GM18868 (cell line): ENCODE measurements at regions not wholly inside any gene's neighbourhood (a gene's known extent, or its start where the extent isn't known, plus 50 kb on each side); places are given as distances from the start of the nearest gene placed in this dataset.

Experiments used
- ATAC-seq: cut with Tn5 transposase; IDR thresholded peaks from one replicate; pipeline ENCODE4 v1.9.1; 2021; ENCODE audit warnings: mild to moderate bottlenecking, moderate library complexity; ENCODE audit not compliant: unreplicated experiment

DNA sequence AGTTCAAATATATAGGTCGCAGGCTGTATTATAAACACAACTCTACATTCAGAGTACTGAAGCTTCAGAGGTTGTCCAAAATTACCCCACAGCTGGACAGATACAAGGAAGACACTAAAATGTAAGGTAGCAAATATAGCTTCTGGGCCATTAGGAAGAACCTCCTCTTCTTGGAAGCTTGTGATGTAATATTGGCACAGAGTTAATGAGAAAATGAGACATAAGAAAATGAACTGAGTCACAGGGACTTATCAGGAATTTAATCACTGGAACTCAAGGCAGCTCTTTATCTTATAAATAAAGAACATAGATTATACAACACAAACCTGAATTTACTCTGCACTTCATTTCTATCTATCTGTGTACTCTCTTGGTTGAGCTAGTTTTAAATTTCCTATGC, 344.7 kb downstream of the PCDH10 start:
- ATAC-seq: no peak

DNA sequence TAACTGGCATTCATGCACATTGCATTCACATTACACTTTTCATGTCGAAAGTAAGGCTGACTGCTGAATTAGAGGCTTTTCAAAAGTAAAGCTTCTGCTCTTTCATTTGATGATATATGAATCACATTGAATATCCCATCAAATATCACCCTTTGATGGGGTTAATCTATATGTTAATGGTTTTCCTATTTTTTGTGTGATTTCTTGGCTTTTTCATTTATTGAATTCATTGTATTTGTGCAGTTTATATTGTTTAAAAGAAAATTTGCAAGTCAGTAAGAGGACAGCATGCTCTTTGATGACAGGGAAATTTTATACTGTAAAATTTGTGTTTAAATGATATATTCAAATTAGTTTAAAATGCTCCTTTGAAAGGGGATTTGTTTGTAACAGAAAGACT, 344.1 kb downstream of the PCDH10 start:
- ATAC-seq: no peak

DNA sequence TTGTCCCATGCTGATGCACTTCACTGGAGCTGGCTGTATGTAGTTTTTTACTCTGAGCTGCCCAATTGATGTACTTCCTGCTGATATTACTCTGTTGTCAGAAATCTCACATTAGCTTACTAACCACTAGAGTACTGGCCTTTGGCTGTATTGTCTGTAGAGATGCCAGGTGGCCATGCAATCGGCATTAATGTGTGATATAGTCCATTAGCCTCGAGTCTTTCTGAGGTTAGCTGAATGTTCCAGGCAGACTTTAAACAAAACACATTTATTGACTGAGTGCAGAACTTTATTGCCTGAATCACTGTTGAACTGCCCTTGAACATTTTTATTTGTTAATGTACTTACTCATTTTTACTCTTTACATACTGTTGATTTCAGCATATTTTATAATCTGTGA, 335.2 kb downstream of the PCDH10 start:
- ATAC-seq: no peak

DNA sequence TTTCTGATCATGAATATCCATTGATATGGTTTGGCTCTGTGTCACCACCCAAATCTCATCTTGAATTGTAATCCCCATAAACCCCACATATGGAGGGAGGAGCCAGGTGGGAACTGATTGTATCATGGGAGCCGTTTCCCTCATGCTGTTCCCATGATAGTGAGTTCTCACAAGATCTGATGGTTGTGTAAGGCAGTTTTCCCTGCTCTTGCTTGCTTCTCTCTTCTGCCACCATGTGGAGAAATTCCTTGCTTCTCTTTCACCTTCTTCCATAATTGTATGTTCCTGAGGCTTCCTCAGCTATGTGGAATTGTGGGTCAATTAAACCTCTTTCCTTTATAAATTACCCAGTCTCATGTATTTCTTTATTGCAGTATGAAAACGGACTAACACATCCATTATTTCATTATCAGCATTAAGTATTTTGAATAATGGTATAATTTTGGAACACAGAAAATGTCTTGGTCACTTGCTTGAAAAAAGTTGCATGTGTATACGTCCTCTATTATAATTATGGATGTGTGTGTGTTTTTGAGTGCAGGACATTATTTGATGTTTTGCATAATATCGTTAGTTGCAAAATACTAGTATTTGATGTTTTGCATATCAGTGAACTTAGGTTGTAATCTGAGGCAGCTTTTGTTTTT, 334.6 kb downstream of the PCDH10 start:
- no peak for ATAC-seq

DNA sequence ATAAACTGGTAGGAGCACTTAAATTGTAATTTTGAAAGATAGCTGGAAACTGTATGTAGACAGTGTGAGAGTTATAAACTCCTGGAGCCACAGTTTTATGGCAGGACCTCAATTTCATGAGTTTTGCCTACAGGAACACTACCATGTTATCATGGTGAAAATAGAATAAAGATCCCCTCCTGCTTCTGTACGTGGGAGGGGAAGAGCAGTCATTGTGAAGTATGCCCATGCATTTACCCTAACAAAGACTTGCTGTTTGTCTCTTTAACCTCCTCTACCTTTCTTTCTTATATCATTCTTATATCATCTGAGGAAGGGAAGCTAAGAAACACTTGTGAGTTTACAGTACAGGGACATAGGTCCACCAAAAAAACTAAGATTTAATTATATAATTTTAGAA, 327.0 kb downstream of the PCDH10 start:
- ATAC-seq: no peak

DNA sequence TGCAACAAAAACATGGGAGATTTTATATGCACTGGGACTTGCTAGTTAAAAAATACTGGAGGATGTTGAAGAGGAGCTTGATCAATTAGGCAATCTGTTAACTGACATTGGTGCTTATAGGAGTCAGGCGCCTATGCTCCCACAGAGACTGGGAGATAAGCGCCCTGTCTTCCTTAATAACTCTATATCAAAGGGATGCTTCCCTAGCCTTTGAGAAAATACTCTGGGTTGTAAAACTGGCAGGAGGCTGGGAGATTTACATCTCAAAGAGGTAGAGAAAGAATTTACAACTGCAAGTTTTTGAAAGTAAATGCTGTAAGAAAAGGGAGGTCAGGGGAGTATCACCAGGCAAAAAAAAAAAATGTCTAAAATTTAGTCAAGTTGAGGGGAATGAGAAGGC, 325.4 kb downstream of the PCDH10 start:
- ATAC-seq: no peak

DNA sequence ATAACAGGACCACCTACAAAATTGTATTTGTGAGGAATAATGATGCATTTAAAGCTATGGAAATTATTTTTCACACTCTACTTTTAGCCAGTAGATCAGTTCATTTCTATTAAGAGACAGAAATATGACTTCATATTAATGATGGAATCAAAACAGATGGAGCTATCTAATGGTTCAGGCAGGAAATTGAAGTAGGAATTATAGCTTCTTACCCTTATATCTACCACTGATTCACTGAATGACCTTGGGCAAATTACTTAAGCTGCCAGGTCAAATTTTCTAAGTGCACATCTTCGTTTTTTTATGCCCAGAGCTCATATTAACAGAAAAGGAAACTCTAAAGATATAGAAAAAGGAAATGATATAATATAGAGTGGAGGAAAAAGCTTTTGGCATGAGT, 323.1 kb downstream of the PCDH10 start:
- no peak for ATAC-seq

DNA sequence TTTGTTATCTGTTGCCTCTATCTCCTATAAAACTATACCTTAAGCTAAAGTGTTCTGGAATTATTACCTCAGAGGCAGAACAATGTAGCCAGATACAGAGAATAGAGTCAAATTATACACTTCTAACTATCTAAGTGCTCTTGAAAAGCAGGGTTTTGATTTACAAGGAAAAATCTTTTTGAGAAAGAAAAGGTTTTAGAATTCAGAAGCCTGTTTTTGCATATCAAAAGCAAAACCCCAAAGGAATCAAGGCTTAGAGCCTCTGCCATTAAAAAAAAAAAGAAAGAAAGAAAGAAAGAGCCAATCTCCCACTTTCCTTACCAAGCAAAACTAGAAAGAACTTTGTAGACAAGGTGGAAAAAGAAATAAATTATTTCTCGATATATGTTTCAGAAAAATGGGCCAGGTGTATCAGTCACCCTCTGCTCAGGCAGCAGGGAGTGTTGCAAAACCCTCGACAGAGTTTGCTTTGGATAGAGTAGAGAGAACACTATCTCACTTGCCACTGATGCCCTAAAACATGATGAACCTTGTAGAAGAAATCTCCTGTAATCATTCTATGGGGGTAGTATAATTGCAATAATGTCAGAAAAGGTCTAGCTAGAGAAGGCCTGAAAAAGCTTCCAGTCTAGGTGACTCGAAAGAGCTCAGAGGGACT, 318.3 kb downstream of the PCDH10 start:
- ATAC-seq: no peak

DNA sequence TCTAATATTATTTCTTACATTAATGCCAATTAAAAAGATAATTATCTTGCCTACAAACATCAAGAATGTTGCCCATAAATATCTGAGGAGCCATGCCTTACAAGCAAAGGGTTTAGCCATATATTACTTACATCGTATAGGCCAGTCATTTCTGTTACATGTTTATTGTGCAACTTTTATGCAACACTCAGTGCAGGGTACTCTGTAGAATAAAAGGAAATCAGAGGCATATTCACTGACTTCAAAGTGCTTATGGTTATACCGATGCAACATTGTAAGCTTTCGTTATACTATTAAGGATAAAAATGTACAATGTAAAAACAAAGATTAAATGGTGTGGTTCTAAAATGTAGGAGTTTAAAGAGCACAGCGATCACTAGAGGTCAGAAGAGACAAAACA, 315.9 kb downstream of the PCDH10 start:
- ATAC-seq: no peak

DNA sequence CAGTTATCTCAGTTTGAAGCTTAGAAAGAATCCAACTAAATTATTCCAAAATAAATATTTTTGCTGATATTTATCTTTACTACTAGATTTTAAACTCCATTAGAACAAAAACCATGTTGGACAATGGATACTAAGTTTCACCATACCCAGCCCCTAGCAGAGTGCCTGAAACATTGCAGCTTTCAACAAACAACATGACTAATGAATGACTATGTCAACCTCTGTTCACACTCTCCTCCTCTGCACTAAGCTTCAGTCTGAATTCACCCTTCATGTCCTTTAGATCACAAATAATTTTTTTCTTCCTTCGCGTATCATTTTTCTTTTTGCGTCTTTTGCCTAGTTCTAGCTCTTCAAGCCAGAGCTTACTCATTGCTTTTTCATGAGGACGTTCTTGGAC, 315.2 kb downstream of the PCDH10 start:
- ATAC-seq: no peak

DNA sequence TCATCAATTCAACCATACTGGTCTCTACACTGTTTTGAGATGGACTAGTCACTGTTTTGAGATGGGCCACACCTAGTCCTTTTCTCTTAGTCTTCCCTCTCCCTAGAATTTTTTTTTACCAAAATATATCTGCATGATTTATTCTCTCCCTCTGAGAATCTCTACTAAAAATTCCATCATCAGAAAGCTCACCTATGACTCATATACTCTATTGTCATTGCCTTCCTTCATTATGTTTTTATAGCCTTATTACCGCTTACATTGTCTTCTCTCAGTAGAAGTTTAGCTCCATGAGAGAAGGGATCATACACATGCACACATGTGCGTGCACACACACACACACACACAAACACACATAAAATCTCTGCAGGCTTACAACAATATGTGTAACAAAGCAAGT, 303.6 kb downstream of the PCDH10 start:
- ATAC-seq: no peak

DNA sequence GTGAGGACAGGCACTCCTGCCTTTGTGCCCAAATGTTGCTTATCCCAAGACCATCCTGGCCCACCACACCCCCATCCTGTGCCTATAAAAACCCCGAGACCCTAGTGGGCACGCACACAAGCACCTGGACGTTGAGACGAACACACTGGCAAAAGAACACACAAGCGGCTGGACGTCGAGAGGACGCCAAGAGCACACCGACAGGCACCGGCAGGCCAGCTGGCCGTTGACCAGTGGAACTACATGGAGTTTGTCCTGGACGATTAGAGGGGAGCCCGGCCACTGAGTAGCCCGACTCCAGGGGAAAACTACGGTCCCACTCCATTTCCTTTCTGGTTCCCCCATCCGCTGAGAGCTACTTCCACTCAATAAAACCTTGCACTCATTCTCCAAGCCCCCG, 301.7 kb downstream of the PCDH10 start:
- ATAC-seq: no peak

DNA sequence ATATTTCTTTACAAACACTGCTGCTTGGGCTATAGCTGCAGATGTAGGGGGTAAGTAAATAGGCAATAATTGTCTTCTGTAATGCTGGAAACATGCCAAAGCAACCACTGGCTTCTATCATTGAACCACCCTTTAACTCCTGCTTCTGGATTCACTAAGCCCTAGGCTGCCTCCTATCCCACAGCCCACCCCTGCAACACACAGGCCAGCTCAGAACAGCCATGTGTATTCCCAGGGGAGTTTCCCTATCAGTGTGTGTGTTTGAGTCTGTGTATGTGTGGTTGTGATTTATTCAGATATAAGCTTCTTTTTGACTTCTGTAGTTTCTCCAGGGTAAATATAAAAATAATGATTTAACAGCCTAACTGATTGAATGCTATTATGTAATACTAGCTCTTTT, 291.3 kb downstream of the PCDH10 start:
- no peak for ATAC-seq

DNA sequence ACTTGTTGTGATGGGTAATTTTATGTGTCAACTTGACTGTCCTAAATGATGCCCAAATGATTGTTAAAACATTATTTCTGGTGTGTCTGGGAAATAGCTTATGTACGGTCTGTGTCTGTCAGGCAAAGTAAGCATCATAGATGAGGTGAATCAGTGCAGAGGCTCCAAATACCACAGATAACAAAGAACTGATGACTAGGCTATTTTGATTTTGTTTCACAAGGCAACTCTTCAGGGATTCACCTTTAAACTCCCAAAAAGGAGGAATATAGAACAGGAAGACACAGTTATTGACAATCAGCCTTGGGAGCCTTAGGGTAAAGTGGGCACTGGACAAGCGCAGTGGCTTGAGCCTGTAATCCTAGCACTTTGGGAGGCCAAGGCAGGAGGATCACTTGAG, 290.7 kb downstream of the PCDH10 start:
- ATAC-seq: no peak

DNA sequence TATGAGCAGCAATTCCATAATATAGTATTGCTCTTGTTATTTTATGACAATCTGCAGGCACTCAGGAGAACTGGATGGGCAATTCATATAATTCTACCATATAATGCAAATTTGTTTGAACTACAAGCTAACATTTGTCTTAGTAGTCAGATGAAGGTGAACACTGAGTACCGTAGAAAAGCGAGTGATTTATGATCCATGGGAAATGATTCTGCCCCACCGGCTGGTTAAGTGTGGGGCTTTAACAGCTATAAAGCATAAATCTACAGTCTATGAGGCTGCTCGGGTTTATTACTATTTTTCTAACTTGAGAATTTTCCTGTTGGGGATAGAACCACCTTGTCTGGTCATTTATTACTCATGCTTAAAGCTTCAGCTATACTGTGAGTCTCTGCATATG, 275.5 kb downstream of the PCDH10 start:
- no peak for ATAC-seq

DNA sequence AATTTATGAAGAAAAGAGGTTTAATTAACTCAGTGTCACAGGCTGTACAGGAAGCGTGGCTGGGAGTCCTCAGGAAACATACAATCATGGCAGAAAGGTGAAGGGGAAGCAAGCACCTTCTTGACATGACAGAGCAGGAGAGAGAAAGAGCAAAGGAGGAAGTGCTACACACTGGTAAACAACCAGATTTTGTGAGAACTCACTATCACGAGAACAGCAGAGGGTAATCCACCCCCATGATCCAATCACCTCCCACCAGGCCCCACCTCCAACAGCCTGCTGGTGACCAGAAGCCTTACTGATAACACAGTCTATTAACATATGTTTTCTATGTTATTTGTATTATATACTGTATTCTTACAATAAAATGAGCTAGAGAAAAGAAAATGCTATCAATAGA, 254.8 kb downstream of the PCDH10 start:
- no peak for ATAC-seq

DNA sequence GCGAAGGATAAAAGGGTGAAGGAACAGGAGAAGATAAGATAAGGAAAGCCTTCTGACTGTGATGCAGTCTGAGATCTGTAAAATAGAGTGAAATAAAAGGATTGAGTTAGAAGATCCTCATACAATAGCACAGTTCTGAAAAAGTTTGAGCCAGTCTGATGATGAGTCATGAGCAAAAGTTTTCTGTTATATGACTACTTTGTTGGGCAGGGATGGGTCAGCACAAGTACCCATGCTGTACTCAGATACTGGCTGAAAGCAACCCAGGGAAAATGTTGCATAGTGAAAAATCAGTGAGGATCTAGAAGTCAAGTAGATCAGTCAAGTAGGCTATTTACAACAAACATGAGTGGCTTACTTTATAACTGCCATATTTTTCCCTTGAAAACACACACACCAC, 253.5 kb downstream of the PCDH10 start:
- no peak for ATAC-seq

DNA sequence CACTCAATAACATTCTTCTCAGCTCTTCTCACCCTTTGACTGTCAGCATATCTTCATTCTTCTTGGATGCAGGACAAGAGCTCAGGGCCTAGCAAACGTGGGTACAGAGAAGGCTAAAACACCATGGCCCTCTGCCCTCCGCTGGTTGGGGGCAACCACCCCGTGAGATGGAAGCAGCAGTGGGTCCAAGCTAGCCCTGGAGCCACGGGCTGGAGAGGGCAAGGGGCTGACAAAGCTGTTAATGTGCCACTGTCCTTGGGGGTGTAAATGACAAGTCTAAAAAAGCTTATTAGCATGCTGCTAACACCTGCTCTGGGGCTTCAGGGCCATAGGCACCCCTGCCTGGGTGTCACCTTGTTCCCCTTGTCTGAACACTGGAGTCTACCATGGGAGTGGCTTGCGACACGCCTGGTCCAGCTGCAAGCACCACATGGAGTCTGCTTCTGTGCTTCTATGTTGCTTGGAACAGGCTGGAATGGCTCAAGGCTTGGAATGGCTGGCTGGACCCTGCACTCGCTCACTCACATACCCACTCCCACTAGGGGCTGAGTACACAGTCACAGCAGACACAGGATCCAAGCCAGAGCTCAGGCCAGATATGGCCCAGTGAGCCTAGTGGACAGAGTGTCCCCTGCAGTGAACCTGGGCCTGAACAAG, 246.0 kb downstream of the PCDH10 start:
- ATAC-seq: no peak

DNA sequence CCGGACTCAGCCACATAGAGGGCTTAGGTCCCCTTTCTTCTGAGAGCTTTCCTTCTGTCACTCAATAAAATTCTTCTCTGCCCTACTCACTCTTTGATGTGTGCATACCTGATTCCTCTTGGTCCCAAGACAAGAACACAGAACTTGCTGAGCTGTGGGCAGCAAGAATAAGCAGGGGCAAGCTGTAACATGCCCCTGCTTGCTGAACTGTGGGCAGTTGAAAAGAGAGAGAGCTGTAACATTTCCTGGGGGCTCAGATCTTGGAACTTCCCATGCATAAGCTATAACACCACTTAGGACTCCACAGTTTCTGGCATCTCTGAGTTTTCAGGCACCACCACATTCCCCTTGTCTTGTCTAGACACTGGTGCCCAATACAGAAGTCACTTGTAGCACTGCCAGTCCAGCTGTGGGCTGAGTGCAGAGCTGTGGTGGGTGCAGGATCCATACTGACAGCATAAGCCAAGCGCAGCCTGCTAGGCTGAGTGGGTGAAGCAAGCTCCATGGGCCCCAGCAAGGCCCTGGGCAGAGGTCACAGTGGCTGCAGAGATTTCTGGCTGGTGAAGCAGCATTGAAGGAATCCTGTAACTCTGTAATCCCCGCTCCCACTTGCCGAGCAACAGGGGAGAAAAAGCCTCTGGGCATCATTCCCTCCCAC, 241.2 kb downstream of the PCDH10 start:
- ATAC-seq: no peak

DNA sequence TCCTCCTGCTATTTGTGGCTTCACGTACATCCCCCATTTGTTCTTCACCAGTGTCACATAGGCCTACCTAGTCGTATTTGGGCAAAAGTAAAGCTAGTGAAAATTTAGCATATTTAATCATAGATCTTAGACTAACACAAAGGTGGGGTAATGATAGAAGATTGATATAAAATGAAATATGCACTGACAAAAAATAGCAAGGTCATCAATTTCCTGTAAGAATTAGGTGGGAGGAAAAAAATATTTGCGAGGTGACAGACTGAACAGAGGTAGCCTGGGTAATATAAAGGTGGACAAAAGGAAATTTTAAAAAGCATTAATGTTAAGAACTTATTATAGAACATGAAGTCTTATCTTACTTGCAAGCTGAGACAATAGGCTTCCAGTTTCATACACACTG, 239.9 kb downstream of the PCDH10 start:
- no peak for ATAC-seq

DNA sequence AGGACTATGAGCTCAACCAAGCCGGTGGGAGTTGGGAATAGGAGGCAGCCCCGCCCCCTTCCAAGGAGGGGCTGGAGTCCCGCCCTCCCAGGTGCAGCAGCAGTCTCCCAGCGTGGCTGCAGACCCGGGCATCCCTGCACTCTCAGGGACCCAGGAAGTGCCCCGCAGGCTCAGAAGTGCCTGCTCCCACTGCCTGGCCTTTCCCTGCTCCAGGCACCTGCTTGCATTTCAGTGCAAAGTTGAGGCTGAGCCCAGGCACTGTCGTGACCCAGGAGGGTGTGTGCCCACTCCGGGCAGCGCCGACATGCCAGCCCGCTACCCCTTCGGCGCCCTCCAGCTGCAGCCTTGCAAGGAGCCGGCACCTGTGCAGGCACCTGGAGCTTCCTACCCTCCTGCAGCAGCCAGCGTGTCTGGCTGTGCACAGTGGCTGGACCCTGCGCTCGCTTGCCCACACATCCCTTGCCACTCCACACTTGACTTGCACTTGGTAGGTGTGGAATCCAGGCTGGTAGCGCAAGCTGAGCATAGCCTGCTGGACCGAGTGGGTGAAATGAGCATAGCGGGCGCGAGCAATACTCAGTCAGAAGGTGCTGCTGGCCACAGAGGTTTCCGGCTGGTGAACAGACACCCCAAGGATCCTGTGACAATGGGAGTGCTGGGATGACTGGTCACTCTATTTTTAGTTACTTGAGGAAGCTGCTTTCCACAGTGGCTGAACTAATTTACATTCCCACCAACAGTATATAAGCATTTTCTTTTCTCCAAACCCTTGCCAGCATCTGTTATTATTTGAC, 236.3 kb downstream of the PCDH10 start:
- no peak for ATAC-seq
